ENCODE measurements at regions not wholly inside any gene's neighbourhood (a gene's known extent, or its start where the extent isn't known, plus 50 kb on each side); places are given as distances from the start of the nearest gene placed in this dataset.

DNA sequence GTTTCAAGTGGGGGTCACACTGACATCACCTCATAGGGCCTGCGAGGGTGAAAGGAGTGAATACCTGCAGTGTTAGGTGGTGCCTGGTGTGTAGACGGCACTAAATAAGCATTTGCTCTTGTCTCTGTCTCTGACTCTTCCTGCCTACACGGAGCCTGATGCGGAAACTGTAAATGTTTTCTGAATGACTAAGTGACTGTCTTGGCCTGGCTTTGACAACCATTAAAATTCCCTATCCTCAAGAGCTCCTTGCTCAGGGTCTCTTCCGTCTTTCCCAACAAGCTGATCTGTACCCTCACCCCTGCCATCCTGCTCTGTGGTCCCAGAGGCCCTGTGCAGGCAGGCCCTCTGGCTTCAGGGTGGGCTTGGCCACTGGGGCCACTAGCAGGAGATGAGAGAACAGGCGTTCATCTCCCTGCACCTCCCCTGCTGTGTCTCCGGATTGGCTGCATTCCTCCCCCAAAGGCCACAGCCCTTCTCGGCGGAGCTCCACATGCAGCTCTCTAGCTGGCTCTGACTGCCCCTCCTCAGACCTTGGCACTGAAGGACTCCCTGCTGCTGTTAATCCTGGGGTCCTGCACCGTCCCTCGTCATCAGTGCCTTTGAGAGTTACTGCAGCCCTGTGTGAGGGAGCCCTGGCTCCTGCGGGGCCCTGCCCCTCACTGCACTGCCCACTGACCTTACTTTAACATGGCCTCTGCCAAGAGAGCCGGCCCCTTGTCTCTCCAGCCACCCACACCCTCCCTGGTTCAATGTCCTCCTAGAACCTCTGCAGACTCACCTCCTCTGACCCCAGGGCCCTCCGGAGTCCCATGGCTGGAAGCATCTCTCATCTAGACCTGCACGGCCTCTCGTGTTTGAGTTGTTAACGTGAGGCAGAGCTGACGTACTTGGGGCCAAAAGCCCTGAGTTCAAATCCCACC is 211.1 kb downstream of the MATN1 start:
- TF ChIP-seq TAF1 (IDR thresholded peaks at IDR 0.05; ENCODE audit: borderline replicate concordance, low read depth, low read length) (no peak), POLR2A (IDR thresholded peaks at IDR 0.05; ENCODE audit: low read depth, low read length) (no peak), POLR2AphosphoS5 (IDR thresholded peaks at IDR 0.05; ENCODE audit: low read depth, low read length) (no peak)
